Mesodermal cell (in vitro differentiated cells): ENCODE measurements at regions not wholly inside any gene's neighbourhood (a gene's known extent, or its start where the extent isn't known, plus 50 kb on each side); places are given as distances from the start of the nearest gene placed in this dataset.

ENCODE experiments used
- H3K27ac ChIP-seq: 2 replicates; pipeline ENCODE4 v1.7.0; 2013; ENCODE audit warnings: mild to moderate bottlenecking, low read depth, low read length, moderate library complexity; ENCODE audit not compliant: severe bottlenecking
- H3K36me3 ChIP-seq: 2 replicates; pipeline ENCODE4 v1.7.1; 2013; ENCODE audit warnings: mild to moderate bottlenecking, low read length, moderate library complexity; ENCODE audit not compliant: control insufficient read depth, insufficient read depth
- H3K4me1 ChIP-seq: one replicate; pipeline ENCODE4 v1.7.1; 2013; ENCODE audit warnings: mild to moderate bottlenecking, low read length; ENCODE audit not compliant: insufficient read depth, control insufficient read depth, poor library complexity, severe bottlenecking
- H3K4me3 ChIP-seq: 2 replicates; pipeline ENCODE4 v1.7.0; 2013; ENCODE audit warnings: low read length, control low read depth, mild to moderate bottlenecking; ENCODE audit not compliant: insufficient read depth, poor library complexity, severe bottlenecking; ENCODE audit errors: extremely low read depth
- H3K9me3 ChIP-seq: 2 replicates; pipeline ENCODE4 v1.7.1; 2013; ENCODE audit warnings: mild to moderate bottlenecking, low read length, moderate library complexity; ENCODE audit not compliant: control insufficient read depth
- WGBS, 2 experiments: methylation state at CpG; one replicate each; pipeline ENCODE4 v1.1.5; 2013; ENCODE audit warnings: missing lambda C conversion rate in 2 of 2; ENCODE audit not compliant: insufficient coverage in 2 of 2; 5-methylcytosine and 5-hydroxymethylcytosine counted together

GRCh38 chr3:175865724-175866123 lies 1006.6 kb downstream of the NAALADL2 start:
- Histone ChIP-seq H3K36me3 (no peaks in the 10 kb centered on the region), H3K27ac (no peak overlapping the region), H3K4me3 (no peak overlapping the region), H3K4me1 (no peaks in the 10 kb centered on the region), H3K9me3 (no peaks in the 10 kb centered on the region)
- WGBS, 2 experiments, result no CpG with 5 or more reads among the region's 1 CpG

GRCh38 chr3:175861916-175862315 lies 1002.8 kb downstream of the NAALADL2 start:
- WGBS, 2 experiments, result 83 to 100% methylated on average over 1 of the region's 4 CpGs
- Histone ChIP-seq H3K4me3 (no peak overlapping the region), H3K27ac (no peak overlapping the region)

More at GRCh38 chr3:175861916-175862315, 1002.8 kb downstream of the NAALADL2 start:
- no peaks in the 10 kb centered on the region for H3K9me3 ChIP-seq
- no peaks in the 10 kb centered on the region for H3K4me1 ChIP-seq
- no peaks in the 10 kb centered on the region for H3K36me3 ChIP-seq
